ENCODE measurements at regions not wholly inside any gene's neighbourhood (a gene's known extent, or its start where the extent isn't known, plus 50 kb on each side); places are given as distances from the start of the nearest gene placed in this dataset.

GRCh38 chr6:139567095-139567494 lies 192.6 kb upstream of the CITED2 start:
- TF ChIP-seq CTCF (IDR thresholded peaks at IDR 0.05): no peak
- no peak for DNase-seq (ENCODE audit: low spot score)

GRCh38 chr6:139565591-139565990 lies 191.1 kb upstream of the CITED2 start:
- no peak overlapping the region for H3K27ac ChIP-seq
- DNase-seq (ENCODE audit: low spot score): no peak
- no peak for TF ChIP-seq CTCF (IDR thresholded peaks at IDR 0.05)
- H3K4me3 ChIP-seq: no peak overlapping the region

More at GRCh38 chr6:139567095-139567494, 192.6 kb upstream of the CITED2 start:
- H3K27ac ChIP-seq: no peak overlapping the region
- H3K4me3 ChIP-seq: no peak overlapping the region

GRCh38 chr6:139557547-139557946 lies 183.1 kb upstream of the CITED2 start:
- no peak overlapping the region for H3K27ac ChIP-seq
- TF ChIP-seq CTCF (IDR thresholded peaks at IDR 0.05): no peak

GRCh38 chr6:139556532-139556931 lies 182.1 kb upstream of the CITED2 start:
- TF ChIP-seq CTCF (IDR thresholded peaks at IDR 0.05): no peak
- DNase-seq (ENCODE audit: low spot score): no peak
- Histone ChIP-seq H3K4me3 (no peak overlapping the region), H3K27ac (no peak overlapping the region)

More at GRCh38 chr6:139557547-139557946, 183.1 kb upstream of the CITED2 start:
- no peak for DNase-seq (ENCODE audit: low spot score)
- no peak overlapping the region for H3K4me3 ChIP-seq

- no peak for DNase-seq (ENCODE audit: low spot score)
- no peak for TF ChIP-seq CTCF (IDR thresholded peaks at IDR 0.05)
- Histone ChIP-seq H3K27ac (no peak overlapping the region), H3K4me3 (no peak overlapping the region)
Measured at GRCh38 chr6:139553916-139554315, 179.5 kb upstream of the CITED2 start.

- H3K27ac ChIP-seq: no peak overlapping the region
- TF ChIP-seq CTCF (IDR thresholded peaks at IDR 0.05): no peak
- DNase-seq (ENCODE audit: low spot score): no peak
- H3K4me3 ChIP-seq: no peak overlapping the region
Measured at GRCh38 chr6:139551376-139551775, 176.9 kb upstream of the CITED2 start.

GRCh38 chr6:139550361-139550760 lies 175.9 kb upstream of the CITED2 start:
- no peak overlapping the region for H3K4me3 ChIP-seq
- no peak for TF ChIP-seq CTCF (IDR thresholded peaks at IDR 0.05)
- no peak overlapping the region for H3K27ac ChIP-seq
- no peak for DNase-seq (ENCODE audit: low spot score)

Measured in coronary artery (tissue), 2 donors.